BLaER1 (cell line): ENCODE measurements at regions not wholly inside any gene's neighbourhood (a gene's known extent, or its start where the extent isn't known, plus 50 kb on each side); places are given as distances from the start of the nearest gene placed in this dataset.

Experiments
- H3K27ac ChIP-seq: shearing (Covaris generic); formaldehyde crosslinking; 2 replicates; pipeline ENCODE4 v1.8.1; 2022
- H3K27me3 ChIP-seq: shearing (Covaris generic); formaldehyde crosslinking; 2 replicates; pipeline ENCODE4 v1.8.1; 2022
- H3K36me3 ChIP-seq: shearing (Covaris generic); formaldehyde crosslinking; 2 replicates; pipeline ENCODE4 v1.8.1; 2022
- H3K4me1 ChIP-seq: shearing (Covaris generic); formaldehyde crosslinking; 2 replicates; pipeline ENCODE4 v1.8.1; 2022
- H3K4me2 ChIP-seq: shearing (Covaris generic); formaldehyde crosslinking; 2 replicates; pipeline ENCODE4 v1.8.1; 2022
- H3K4me3 ChIP-seq: shearing (Covaris generic); formaldehyde crosslinking; 2 replicates; pipeline ENCODE4 v1.8.1; 2022
- H3K9ac ChIP-seq: shearing (Covaris generic); formaldehyde crosslinking; 2 replicates; pipeline ENCODE4 v1.8.1; 2022
- H3K9me3 ChIP-seq: shearing (Covaris generic); formaldehyde crosslinking; 2 replicates; pipeline ENCODE4 v1.8.1; 2022
- H4K20me1 ChIP-seq: shearing (Covaris generic); formaldehyde crosslinking; 2 replicates; pipeline ENCODE4 v1.8.1; 2022
- Cebpa-rat ChIP-seq: shearing (Covaris generic); IDR thresholded peaks from 2 replicates; pipeline ENCODE4 v1.8.1; 2022

- Histone ChIP-seq H4K20me1 (no peaks in the 10 kb centered on the region), H3K27ac (no peak overlapping the region), H3K4me2 (no peak overlapping the region), H3K4me3 (no peak overlapping the region), H3K36me3 (no peaks in the 10 kb centered on the region), H3K9ac (no peak overlapping the region), H3K27me3 (no peaks in the 10 kb centered on the region), H3K9me3 (no peaks in the 10 kb centered on the region), H3K4me1 (no peaks in the 10 kb centered on the region)
- no peak for TF ChIP-seq Cebpa-rat
Measured at GRCh38 chr10:85311613-85312337, 983.4 kb downstream of the CCSER2 start.

GRCh38 chr10:85315657-85316056, 987.3 kb downstream of the CCSER2 start:
- Histone ChIP-seq H3K9me3 (no peaks in the 10 kb centered on the region), H3K9ac (no peak overlapping the region), H3K4me2 (no peak overlapping the region), H4K20me1 (no peaks in the 10 kb centered on the region), H3K4me1 (peaks cover 10% of the 10 kb centered on the region; the same call in 1 of the 2 replicates), H3K4me3 (no peak overlapping the region), H3K27me3 (no peaks in the 10 kb centered on the region), H3K36me3 (no peaks in the 10 kb centered on the region), H3K27ac (no peak overlapping the region)
- no peak for TF ChIP-seq Cebpa-rat

GRCh38 chr10:85316276-85316675, 987.9 kb downstream of the CCSER2 start:
- H3K4me1 ChIP-seq, result peaks cover 10% of the 10 kb centered on the region; the same call in 1 of the 2 replicates
- H3K36me3 ChIP-seq, result no peaks in the 10 kb centered on the region
- H4K20me1 ChIP-seq, result no peaks in the 10 kb centered on the region
- H3K9me3 ChIP-seq, result no peaks in the 10 kb centered on the region
- H3K9ac ChIP-seq, result no peak overlapping the region
- no peak overlapping the region for H3K27ac ChIP-seq
- no peak overlapping the region for H3K4me2 ChIP-seq
- no peaks in the 10 kb centered on the region for H3K27me3 ChIP-seq
- no peak overlapping the region for H3K4me3 ChIP-seq
- no peak for TF ChIP-seq Cebpa-rat

GRCh38 chr10:85317827-85318226, 989.4 kb downstream of the CCSER2 start:
- Histone ChIP-seq H3K4me2 (no peak overlapping the region), H3K4me1 (peaks cover 10% of the 10 kb centered on the region; the same call in 1 of the 2 replicates), H3K36me3 (no peaks in the 10 kb centered on the region), H3K9ac (no peak overlapping the region), H3K27ac (no peak overlapping the region), H3K4me3 (no peak overlapping the region), H4K20me1 (no peaks in the 10 kb centered on the region), H3K9me3 (no peaks in the 10 kb centered on the region), H3K27me3 (no peaks in the 10 kb centered on the region)
- no peak for TF ChIP-seq Cebpa-rat

- Histone ChIP-seq H3K27ac (no peak overlapping the region), H3K4me3 (no peak overlapping the region), H3K9me3 (no peaks in the 10 kb centered on the region), H3K4me2 (0 out of 2 replicates have a peak overlapping the region, but pooled peaks have one; percentile 5), H3K27me3 (no peaks in the 10 kb centered on the region), H3K4me1 (peaks cover 10% of the 10 kb centered on the region; the same call in 1 of the 2 replicates), H4K20me1 (no peaks in the 10 kb centered on the region), H3K36me3 (no peaks in the 10 kb centered on the region), H3K9ac (no peak overlapping the region)
- no peak for TF ChIP-seq Cebpa-rat
Measured at GRCh38 chr10:85318809-85319807, 990.7 kb downstream of the CCSER2 start.

GRCh38 chr10:85319826-85320225, 991.4 kb downstream of the CCSER2 start:
- Histone ChIP-seq H3K36me3 (no peaks in the 10 kb centered on the region), H3K27me3 (no peaks in the 10 kb centered on the region), H3K9ac (no peak overlapping the region), H4K20me1 (no peaks in the 10 kb centered on the region), H3K4me3 (no peak overlapping the region), H3K27ac (no peak overlapping the region), H3K4me1 (peaks cover 10% of the 10 kb centered on the region; the same call in 1 of the 2 replicates), H3K4me2 (no peak overlapping the region), H3K9me3 (no peaks in the 10 kb centered on the region)
- no peak for TF ChIP-seq Cebpa-rat

GRCh38 chr10:85333594-85333993, 1005.2 kb downstream of the CCSER2 start:
- no peak overlapping the region for H3K4me3 ChIP-seq
- TF ChIP-seq Cebpa-rat, result no peak
- no peaks in the 10 kb centered on the region for H3K27me3 ChIP-seq
- no peaks in the 10 kb centered on the region for H4K20me1 ChIP-seq
- H3K36me3 ChIP-seq, result no peaks in the 10 kb centered on the region
- no peaks in the 10 kb centered on the region for H3K4me1 ChIP-seq
- no peak overlapping the region for H3K9ac ChIP-seq
- H3K27ac ChIP-seq, result no peak overlapping the region
- H3K4me2 ChIP-seq, result no peak overlapping the region
- no peaks in the 10 kb centered on the region for H3K9me3 ChIP-seq

- no peaks in the 10 kb centered on the region for H3K27me3 ChIP-seq
- no peaks in the 10 kb centered on the region for H3K36me3 ChIP-seq
- no peaks in the 10 kb centered on the region for H3K4me1 ChIP-seq
- no peak overlapping the region for H3K27ac ChIP-seq
- no peak overlapping the region for H3K9ac ChIP-seq
- H3K4me3 ChIP-seq, result no peak overlapping the region
- no peaks in the 10 kb centered on the region for H4K20me1 ChIP-seq
- no peak for TF ChIP-seq Cebpa-rat
- H3K9me3 ChIP-seq, result no peaks in the 10 kb centered on the region
- H3K4me2 ChIP-seq, result no peak overlapping the region
Measured at GRCh38 chr10:85362401-85362800, 1004.2 kb downstream of the GRID1 start.

- TF ChIP-seq Cebpa-rat, result no peak
- Histone ChIP-seq H3K27ac (no peak overlapping the region), H4K20me1 (no peaks in the 10 kb centered on the region), H3K4me2 (no peak overlapping the region), H3K9ac (no peak overlapping the region), H3K9me3 (no peaks in the 10 kb centered on the region), H3K4me3 (no peak overlapping the region), H3K4me1 (no peaks in the 10 kb centered on the region), H3K36me3 (no peaks in the 10 kb centered on the region), H3K27me3 (no peaks in the 10 kb centered on the region)
Measured at GRCh38 chr10:85377029-85377806, 989.4 kb downstream of the GRID1 start.
